MM.1S (cell line): ENCODE measurements at regions not wholly inside any gene's neighbourhood (a gene's known extent, or its start where the extent isn't known, plus 50 kb on each side); places are given as distances from the start of the nearest gene placed in this dataset.

Experiments used
- EZH2 ChIP-seq: fragments of 300-600 bp; sonication (generic); optimal IDR thresholded peaks from 2 replicates; pipeline ENCODE3; 2017; ENCODE audit warnings: low read depth, mild to moderate bottlenecking, antibody characterized with exemption, low read length, mixed read lengths
- EZH2phosphoT487 ChIP-seq: fragments of 300-600 bp; sonication (generic); IDR thresholded peaks from 2 replicates; pipeline ENCODE4 v1.6.1; 2018; ENCODE audit warnings: antibody characterized with exemption, low read length
- TF ChIP-seq, protein P1 (sequence below): fragments of 300-600 bp; sonication (generic); IDR thresholded peaks from 2 replicates; pipeline ENCODE4 v1.5.1; 2016; ENCODE audit warnings: antibody characterized with exemption, low read length, mixed read lengths

DNA sequence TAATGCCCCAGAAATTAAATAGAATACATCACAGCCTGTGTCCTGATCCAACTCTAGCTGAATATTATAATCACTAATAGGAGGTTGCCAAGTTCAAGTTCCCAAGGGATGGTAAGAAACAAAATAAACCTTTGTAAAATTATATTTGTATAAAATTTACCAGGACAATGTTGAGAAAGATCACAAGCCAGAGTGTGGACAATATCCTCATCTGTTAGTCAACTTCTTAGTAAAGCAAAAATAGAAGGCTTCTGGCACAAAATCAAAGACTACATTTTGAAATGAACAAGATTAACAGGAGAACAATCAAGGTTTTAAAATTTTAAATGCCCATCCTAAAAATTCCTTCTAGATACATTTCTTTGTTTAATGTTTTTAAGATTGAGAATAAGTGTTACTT lies 290.4 kb upstream of the HSF2 start:
- TF ChIP-seq, protein P1, sequence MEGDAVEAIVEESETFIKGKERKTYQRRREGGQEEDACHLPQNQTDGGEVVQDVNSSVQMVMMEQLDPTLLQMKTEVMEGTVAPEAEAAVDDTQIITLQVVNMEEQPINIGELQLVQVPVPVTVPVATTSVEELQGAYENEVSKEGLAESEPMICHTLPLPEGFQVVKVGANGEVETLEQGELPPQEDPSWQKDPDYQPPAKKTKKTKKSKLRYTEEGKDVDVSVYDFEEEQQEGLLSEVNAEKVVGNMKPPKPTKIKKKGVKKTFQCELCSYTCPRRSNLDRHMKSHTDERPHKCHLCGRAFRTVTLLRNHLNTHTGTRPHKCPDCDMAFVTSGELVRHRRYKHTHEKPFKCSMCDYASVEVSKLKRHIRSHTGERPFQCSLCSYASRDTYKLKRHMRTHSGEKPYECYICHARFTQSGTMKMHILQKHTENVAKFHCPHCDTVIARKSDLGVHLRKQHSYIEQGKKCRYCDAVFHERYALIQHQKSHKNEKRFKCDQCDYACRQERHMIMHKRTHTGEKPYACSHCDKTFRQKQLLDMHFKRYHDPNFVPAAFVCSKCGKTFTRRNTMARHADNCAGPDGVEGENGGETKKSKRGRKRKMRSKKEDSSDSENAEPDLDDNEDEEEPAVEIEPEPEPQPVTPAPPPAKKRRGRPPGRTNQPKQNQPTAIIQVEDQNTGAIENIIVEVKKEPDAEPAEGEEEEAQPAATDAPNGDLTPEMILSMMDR, result no peak
- TF ChIP-seq EZH2, result no peak
- no peak for TF ChIP-seq EZH2phosphoT487
